PFSK-1 (cell line): ENCODE measurements at regions not wholly inside any gene's neighbourhood (a gene's known extent, or its start where the extent isn't known, plus 50 kb on each side); places are given as distances from the start of the nearest gene placed in this dataset.

Experiments
- POLR2AphosphoS5 ChIP-seq: IDR thresholded peaks from 2 replicates; pipeline ENCODE4 v1.6.1; 2012; ENCODE audit warnings: low read depth, mild to moderate bottlenecking, control low read depth, low read length, moderate library complexity
- TAF1 ChIP-seq: IDR thresholded peaks from 2 replicates; pipeline ENCODE4 v1.6.1; 2012; ENCODE audit warnings: low read length, control low read depth, borderline replicate concordance; ENCODE audit not compliant: insufficient read depth

- TF ChIP-seq POLR2AphosphoS5 (no peak), TAF1 (no peak)
Observed at GRCh38 chr9:3750321-3750720, 224.5 kb upstream of the RFX3 start.
